ENCODE measurements at regions not wholly inside any gene's neighbourhood (a gene's known extent, or its start where the extent isn't known, plus 50 kb on each side); places are given as distances from the start of the nearest gene placed in this dataset.

GRCh38 chr3:178291574-178292370, 244.5 kb upstream of the KCNMB2 start:
- Histone ChIP-seq H3K36me3 (ENCODE audit: insufficient read depth in 1 of 2, low read depth in 1 of 2) (no peaks in the 10 kb centered on the region), H3K27me3 (ENCODE audit: insufficient read depth in 3 of 3, low read length in 2 of 3) (no peaks in the 10 kb centered on the region), H3K27ac (no peak overlapping the region), H3K9me3 (no peaks in the 10 kb centered on the region), H3K4me1 (no peaks in the 10 kb centered on the region), H3K4me3 (no peak overlapping the region)
- intact Hi-C loops (cut with DNase I), result no loop called here
- no peak for DNase-seq
- WGBS, 3 donors, result 50 to 61% (median 51%) methylated on average over 7 of the region's 7 CpGs
- ATAC-seq, result no peak
- TF ChIP-seq CTCF (IDR thresholded peaks at IDR 0.05), result no peak

- 93 to 95% (median 94%) methylated on average over 2 of the region's 2 CpGs for WGBS, 3 donors
- Histone ChIP-seq H3K4me1 (no peaks in the 10 kb centered on the region), H3K4me3 (no peak overlapping the region), H3K36me3 (ENCODE audit: insufficient read depth in 1 of 2, low read depth in 1 of 2) (no peaks in the 10 kb centered on the region), H3K27ac (no peak overlapping the region), H3K9me3 (no peaks in the 10 kb centered on the region), H3K27me3 (ENCODE audit: insufficient read depth in 3 of 3, low read length in 2 of 3) (no peaks in the 10 kb centered on the region)
- no peak for TF ChIP-seq CTCF (IDR thresholded peaks at IDR 0.05)
- intact Hi-C loops (cut with DNase I), result no loop called here
- no peak for DNase-seq
- ATAC-seq, result peak in 2 of 4 donors; percentile 47 to 56
These were observed 240.8 kb upstream of the KCNMB2 start for GRCh38 chr3:178295292-178295912.

GRCh38 chr3:178297199-178297598, 239.0 kb upstream of the KCNMB2 start:
- Histone ChIP-seq H3K4me1 (no peaks in the 10 kb centered on the region), H3K4me3 (no peak overlapping the region), H3K27ac (peak overlapping the region; percentile 21), H3K36me3 (ENCODE audit: insufficient read depth in 1 of 2, low read depth in 1 of 2) (no peaks in the 10 kb centered on the region), H3K27me3 (ENCODE audit: insufficient read depth in 3 of 3, low read length in 2 of 3) (no peaks in the 10 kb centered on the region), H3K9me3 (no peaks in the 10 kb centered on the region)
- DNase-seq, result no peak
- TF ChIP-seq CTCF (IDR thresholded peaks at IDR 0.05), result no peak
- WGBS, 3 donors, result 27 to 48% (median 29%) methylated on average over 1 of the region's 1 CpG
- intact Hi-C loops (cut with DNase I), result no loop called here
- peak in 2 of 4 donors; percentile 45 to 55 for ATAC-seq

- intact Hi-C loops (cut with DNase I), result no loop called here
- 35 to 53% (median 39%) methylated on average over 8 of the region's 8 CpGs for WGBS, 3 donors
These were observed 238.5 kb upstream of the KCNMB2 start for GRCh38 chr3:178297740-178298139.

More at GRCh38 chr3:178297740-178298139, 238.5 kb upstream of the KCNMB2 start:
- DNase-seq, result no peak
- Histone ChIP-seq H3K27me3 (ENCODE audit: insufficient read depth in 3 of 3, low read length in 2 of 3) (no peaks in the 10 kb centered on the region), H3K4me1 (no peaks in the 10 kb centered on the region), H3K9me3 (no peaks in the 10 kb centered on the region), H3K36me3 (ENCODE audit: insufficient read depth in 1 of 2, low read depth in 1 of 2) (no peaks in the 10 kb centered on the region), H3K27ac (peak overlapping the region; percentile 21), H3K4me3 (no peak overlapping the region)
- no peak for ATAC-seq
- TF ChIP-seq CTCF (IDR thresholded peaks at IDR 0.05), result no peak
